ENCODE measurements at regions not wholly inside any gene's neighbourhood (a gene's known extent, or its start where the extent isn't known, plus 50 kb on each side); places are given as distances from the start of the nearest gene placed in this dataset.

GRCh38 chr1:239831577-239832355 is 259.9 kb upstream of the FMN2 start:
- Histone ChIP-seq H3K27ac (ENCODE audit: low read length) (no peak overlapping the region), H3K9me3 (ENCODE audit: control insufficient read depth in 1 of 2, low read length in 2 of 2) (no peaks in the 10 kb centered on the region), H3K36me3 (ENCODE audit: control insufficient read depth in 1 of 2, insufficient read depth in 2 of 2, low read length in 2 of 2) (no peaks in the 10 kb centered on the region), H3K4me3 (ENCODE audit: low read depth in 1 of 2, low read length in 2 of 2) (no peak overlapping the region), H3K27me3 (ENCODE audit: low read depth, low read length) (no peaks in the 10 kb centered on the region), H3K4me1 (ENCODE audit: control insufficient read depth in 1 of 2, insufficient read depth in 2 of 2, low read length in 2 of 2) (peaks cover 0 to 3% of the 10 kb centered on the region in 2 donors)

DNA sequence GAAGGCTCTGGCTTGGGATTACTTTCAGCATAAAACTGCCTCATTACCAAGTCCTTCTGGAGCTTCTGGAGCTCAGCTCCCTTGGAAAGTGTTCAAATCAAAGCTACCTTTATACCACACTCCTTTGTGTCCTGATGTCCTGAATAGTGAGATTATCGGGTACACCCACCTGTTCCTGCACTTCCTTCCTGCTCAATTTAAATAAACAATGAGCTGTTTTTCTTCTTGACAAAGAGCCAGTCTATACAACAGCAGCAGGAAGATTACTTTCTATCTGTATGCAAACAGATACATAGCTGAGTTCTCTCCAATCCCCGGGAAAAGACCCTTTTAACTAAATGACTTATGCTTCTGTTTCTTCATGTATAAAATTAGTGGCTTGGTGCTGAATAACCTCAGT is 258.0 kb upstream of the FMN2 start:
- no peaks in the 10 kb centered on the region for H3K36me3 ChIP-seq (ENCODE audit: control insufficient read depth in 1 of 2, insufficient read depth in 2 of 2, low read length in 2 of 2)
- H3K9me3 ChIP-seq (ENCODE audit: control insufficient read depth in 1 of 2, low read length in 2 of 2), result no peaks in the 10 kb centered on the region
- no peaks in the 10 kb centered on the region for H3K27me3 ChIP-seq (ENCODE audit: low read depth, low read length)
- no peak overlapping the region for H3K4me3 ChIP-seq (ENCODE audit: low read depth in 1 of 2, low read length in 2 of 2)
- peaks cover 0 to 3% of the 10 kb centered on the region in 2 donors for H3K4me1 ChIP-seq (ENCODE audit: control insufficient read depth in 1 of 2, insufficient read depth in 2 of 2, low read length in 2 of 2)
- H3K27ac ChIP-seq (ENCODE audit: low read length), result no peak overlapping the region

GRCh38 chr1:239835946-239836440 is 255.7 kb upstream of the FMN2 start:
- H3K27ac ChIP-seq (ENCODE audit: low read length), result no peak overlapping the region
- no peak overlapping the region for H3K4me3 ChIP-seq (ENCODE audit: low read depth in 1 of 2, low read length in 2 of 2)
- no peaks in the 10 kb centered on the region for H3K36me3 ChIP-seq (ENCODE audit: control insufficient read depth in 1 of 2, insufficient read depth in 2 of 2, low read length in 2 of 2)

GRCh38 chr1:239840336-239840735 is 251.3 kb upstream of the FMN2 start:
- no peak overlapping the region for H3K4me3 ChIP-seq (ENCODE audit: low read depth in 1 of 2, low read length in 2 of 2)
- no peak overlapping the region for H3K27ac ChIP-seq (ENCODE audit: low read length)
- no peaks in the 10 kb centered on the region for H3K4me1 ChIP-seq (ENCODE audit: control insufficient read depth in 1 of 2, insufficient read depth in 2 of 2, low read length in 2 of 2)
- H3K36me3 ChIP-seq (ENCODE audit: control insufficient read depth in 1 of 2, insufficient read depth in 2 of 2, low read length in 2 of 2), result no peaks in the 10 kb centered on the region
- H3K9me3 ChIP-seq (ENCODE audit: control insufficient read depth in 1 of 2, low read length in 2 of 2), result no peaks in the 10 kb centered on the region
- H3K27me3 ChIP-seq (ENCODE audit: low read depth, low read length), result no peaks in the 10 kb centered on the region

More at GRCh38 chr1:239835946-239836440, 255.7 kb upstream of the FMN2 start:
- Histone ChIP-seq H3K9me3 (ENCODE audit: control insufficient read depth in 1 of 2, low read length in 2 of 2) (no peaks in the 10 kb centered on the region), H3K27me3 (ENCODE audit: low read depth, low read length) (no peaks in the 10 kb centered on the region), H3K4me1 (ENCODE audit: control insufficient read depth in 1 of 2, insufficient read depth in 2 of 2, low read length in 2 of 2) (peaks cover 0 to 3% of the 10 kb centered on the region in 2 donors)

DNA sequence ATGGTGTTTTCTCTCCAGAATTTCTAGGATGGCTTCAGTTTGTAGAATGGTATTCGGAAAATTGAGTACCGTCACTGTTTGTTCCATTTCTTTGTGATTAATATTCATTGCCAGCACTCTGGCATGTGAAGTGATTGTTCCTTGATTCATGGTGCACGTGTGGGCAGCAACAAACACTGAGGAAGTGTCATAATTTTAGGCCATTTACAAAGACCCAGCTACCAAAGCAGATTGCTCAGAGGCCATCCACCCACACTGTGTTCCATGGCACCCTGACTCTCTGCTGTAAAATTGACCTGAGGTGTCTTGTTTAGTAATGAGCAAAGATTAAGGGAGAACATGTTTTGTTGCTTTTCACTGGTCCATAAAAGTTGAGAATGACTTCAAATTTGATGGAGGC is 250.9 kb upstream of the FMN2 start:
- no peak overlapping the region for H3K27ac ChIP-seq (ENCODE audit: low read length)
- H3K4me1 ChIP-seq (ENCODE audit: control insufficient read depth in 1 of 2, insufficient read depth in 2 of 2, low read length in 2 of 2), result no peaks in the 10 kb centered on the region
- H3K36me3 ChIP-seq (ENCODE audit: control insufficient read depth in 1 of 2, insufficient read depth in 2 of 2, low read length in 2 of 2), result no peaks in the 10 kb centered on the region
- H3K9me3 ChIP-seq (ENCODE audit: control insufficient read depth in 1 of 2, low read length in 2 of 2), result no peaks in the 10 kb centered on the region
- H3K27me3 ChIP-seq (ENCODE audit: low read depth, low read length), result no peaks in the 10 kb centered on the region
- no peak overlapping the region for H3K4me3 ChIP-seq (ENCODE audit: low read depth in 1 of 2, low read length in 2 of 2)

DNA sequence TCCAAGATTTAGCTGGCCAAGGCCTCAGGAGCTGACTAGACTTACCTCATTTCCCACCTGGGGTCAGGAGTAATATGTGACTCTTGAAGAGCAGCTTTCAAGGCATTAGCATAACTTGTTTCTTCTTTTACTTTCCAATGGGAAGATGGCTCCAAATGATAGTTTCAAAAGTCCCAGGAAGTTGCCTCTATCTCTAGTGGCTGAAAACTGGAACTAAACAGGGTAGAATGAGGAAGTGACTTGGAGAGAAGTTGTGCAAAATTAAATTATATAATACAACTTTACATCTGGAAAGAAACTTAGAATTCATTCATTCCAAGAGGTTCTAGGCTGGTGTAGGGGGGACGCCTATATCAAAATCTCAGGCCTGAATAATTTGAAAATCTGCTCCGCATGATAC is 250.1 kb upstream of the FMN2 start:
- Histone ChIP-seq H3K27me3 (ENCODE audit: low read depth, low read length) (no peaks in the 10 kb centered on the region), H3K36me3 (ENCODE audit: control insufficient read depth in 1 of 2, insufficient read depth in 2 of 2, low read length in 2 of 2) (no peaks in the 10 kb centered on the region), H3K4me1 (ENCODE audit: control insufficient read depth in 1 of 2, insufficient read depth in 2 of 2, low read length in 2 of 2) (no peaks in the 10 kb centered on the region), H3K27ac (ENCODE audit: low read length) (no peak overlapping the region), H3K4me3 (ENCODE audit: low read depth in 1 of 2, low read length in 2 of 2) (no peak overlapping the region), H3K9me3 (ENCODE audit: control insufficient read depth in 1 of 2, low read length in 2 of 2) (no peaks in the 10 kb centered on the region)

GRCh38 chr1:239843541-239843940 is 248.1 kb upstream of the FMN2 start:
- Histone ChIP-seq H3K27me3 (ENCODE audit: low read depth, low read length) (no peaks in the 10 kb centered on the region), H3K9me3 (ENCODE audit: control insufficient read depth in 1 of 2, low read length in 2 of 2) (no peaks in the 10 kb centered on the region), H3K27ac (ENCODE audit: low read length) (no peak overlapping the region), H3K4me3 (ENCODE audit: low read depth in 1 of 2, low read length in 2 of 2) (no peak overlapping the region), H3K4me1 (ENCODE audit: control insufficient read depth in 1 of 2, insufficient read depth in 2 of 2, low read length in 2 of 2) (no peaks in the 10 kb centered on the region), H3K36me3 (ENCODE audit: control insufficient read depth in 1 of 2, insufficient read depth in 2 of 2, low read length in 2 of 2) (no peaks in the 10 kb centered on the region)

- H3K27ac ChIP-seq (ENCODE audit: low read length), result no peak overlapping the region
- H3K4me1 ChIP-seq (ENCODE audit: control insufficient read depth in 1 of 2, insufficient read depth in 2 of 2, low read length in 2 of 2), result no peaks in the 10 kb centered on the region
- H3K4me3 ChIP-seq (ENCODE audit: low read depth in 1 of 2, low read length in 2 of 2), result no peak overlapping the region
- no peaks in the 10 kb centered on the region for H3K9me3 ChIP-seq (ENCODE audit: control insufficient read depth in 1 of 2, low read length in 2 of 2)
- no peaks in the 10 kb centered on the region for H3K27me3 ChIP-seq (ENCODE audit: low read depth, low read length)
- no peaks in the 10 kb centered on the region for H3K36me3 ChIP-seq (ENCODE audit: control insufficient read depth in 1 of 2, insufficient read depth in 2 of 2, low read length in 2 of 2)
Observed at GRCh38 chr1:239844833-239845232, 246.8 kb upstream of the FMN2 start.

GRCh38 chr1:239854922-239855321 is 236.8 kb upstream of the FMN2 start:
- H3K4me3 ChIP-seq (ENCODE audit: low read depth in 1 of 2, low read length in 2 of 2), result no peak overlapping the region
- H3K4me1 ChIP-seq (ENCODE audit: control insufficient read depth in 1 of 2, insufficient read depth in 2 of 2, low read length in 2 of 2), result no peaks in the 10 kb centered on the region
- no peak overlapping the region for H3K27ac ChIP-seq (ENCODE audit: low read length)
- no peaks in the 10 kb centered on the region for H3K27me3 ChIP-seq (ENCODE audit: low read depth, low read length)
- no peaks in the 10 kb centered on the region for H3K9me3 ChIP-seq (ENCODE audit: control insufficient read depth in 1 of 2, low read length in 2 of 2)
- H3K36me3 ChIP-seq (ENCODE audit: control insufficient read depth in 1 of 2, insufficient read depth in 2 of 2, low read length in 2 of 2), result no peaks in the 10 kb centered on the region

DNA sequence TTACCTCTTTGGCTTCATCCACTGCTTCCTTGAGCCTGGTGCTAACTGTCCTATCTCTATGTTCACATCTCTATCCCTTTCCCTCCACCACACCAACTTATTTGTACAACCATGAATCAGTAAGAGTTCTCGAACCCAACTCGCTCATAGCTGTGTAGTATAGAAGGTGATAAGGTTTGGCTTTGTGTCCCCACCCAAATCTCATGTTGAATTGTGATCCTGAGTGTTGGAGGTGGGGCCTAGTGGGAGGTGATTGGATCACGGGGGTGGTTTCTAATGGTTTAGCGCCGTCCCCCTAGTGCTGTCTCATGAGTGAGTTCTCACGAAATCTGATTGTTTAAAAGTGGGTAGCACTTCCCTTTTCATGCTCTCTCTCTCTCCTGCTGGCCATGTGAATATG is 235.6 kb upstream of the FMN2 start:
- Histone ChIP-seq H3K9me3 (ENCODE audit: control insufficient read depth in 1 of 2, low read length in 2 of 2) (no peaks in the 10 kb centered on the region), H3K4me3 (ENCODE audit: low read depth in 1 of 2, low read length in 2 of 2) (no peak overlapping the region), H3K27ac (ENCODE audit: low read length) (no peak overlapping the region), H3K36me3 (ENCODE audit: control insufficient read depth in 1 of 2, insufficient read depth in 2 of 2, low read length in 2 of 2) (no peaks in the 10 kb centered on the region), H3K4me1 (ENCODE audit: control insufficient read depth in 1 of 2, insufficient read depth in 2 of 2, low read length in 2 of 2) (no peaks in the 10 kb centered on the region), H3K27me3 (ENCODE audit: low read depth, low read length) (no peaks in the 10 kb centered on the region)

- H3K27ac ChIP-seq (ENCODE audit: low read length), result no peak overlapping the region
- no peaks in the 10 kb centered on the region for H3K4me1 ChIP-seq (ENCODE audit: control insufficient read depth in 1 of 2, insufficient read depth in 2 of 2, low read length in 2 of 2)
- no peaks in the 10 kb centered on the region for H3K27me3 ChIP-seq (ENCODE audit: low read depth, low read length)
- no peaks in the 10 kb centered on the region for H3K9me3 ChIP-seq (ENCODE audit: control insufficient read depth in 1 of 2, low read length in 2 of 2)
- no peaks in the 10 kb centered on the region for H3K36me3 ChIP-seq (ENCODE audit: control insufficient read depth in 1 of 2, insufficient read depth in 2 of 2, low read length in 2 of 2)
- no peak overlapping the region for H3K4me3 ChIP-seq (ENCODE audit: low read depth in 1 of 2, low read length in 2 of 2)
Observed at GRCh38 chr1:239856924-239857323, 234.8 kb upstream of the FMN2 start.

DNA sequence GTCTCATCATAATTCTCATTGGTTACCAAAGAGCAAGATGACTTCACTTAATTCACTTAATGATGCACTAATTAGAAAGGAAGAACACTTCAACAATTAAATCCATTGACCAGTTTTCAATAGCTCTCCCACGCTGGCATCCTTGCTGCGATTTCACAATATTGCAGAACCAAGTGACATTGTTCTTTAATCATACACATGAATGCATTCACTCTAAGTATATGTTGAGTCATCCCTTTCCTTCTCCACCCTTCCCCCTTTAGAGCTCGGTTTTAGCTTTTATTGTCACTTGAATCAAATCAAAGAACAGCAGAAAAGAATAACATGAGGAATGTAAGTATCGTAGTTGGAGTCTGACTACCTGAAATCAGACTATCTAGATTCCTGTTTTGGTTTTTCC is 233.6 kb upstream of the FMN2 start:
- Histone ChIP-seq H3K9me3 (ENCODE audit: control insufficient read depth in 1 of 2, low read length in 2 of 2) (no peaks in the 10 kb centered on the region), H3K27ac (ENCODE audit: low read length) (no peak overlapping the region), H3K27me3 (ENCODE audit: low read depth, low read length) (no peaks in the 10 kb centered on the region), H3K4me1 (ENCODE audit: control insufficient read depth in 1 of 2, insufficient read depth in 2 of 2, low read length in 2 of 2) (no peaks in the 10 kb centered on the region), H3K36me3 (ENCODE audit: control insufficient read depth in 1 of 2, insufficient read depth in 2 of 2, low read length in 2 of 2) (no peaks in the 10 kb centered on the region), H3K4me3 (ENCODE audit: low read depth in 1 of 2, low read length in 2 of 2) (no peak overlapping the region)

Data from muscle layer of duodenum (tissue), 2 donors.